H1 (cell line): ENCODE measurements at regions not wholly inside any gene's neighbourhood (a gene's known extent, or its start where the extent isn't known, plus 50 kb on each side); places are given as distances from the start of the nearest gene placed in this dataset.

Source experiments
- KDM1A ChIP-seq: fragments of 200-600, 300-600 bp; sonication (generic); IDR thresholded peaks from 2 replicates; pipeline ENCODE4 v1.7.1; 2016; ENCODE audit warnings: mild to moderate bottlenecking, low read length, borderline replicate concordance
- MAX ChIP-seq: IDR thresholded peaks from 2 replicates; pipeline ENCODE4 v1.6.1; 2012; ENCODE audit warnings: inconsistent platforms
- SP1 ChIP-seq: IDR thresholded peaks from 2 replicates; pipeline ENCODE4 v1.6.1; 2011; ENCODE audit warnings: low read depth, low read length

- TF ChIP-seq KDM1A (no peak), MAX (no peak), SP1 (no peak)
Observed at GRCh38 chr1:73903092-73903491, 294.9 kb downstream of the LRRIQ3 start (continued).
